Calu3 (cell line): ENCODE measurements at regions not wholly inside any gene's neighbourhood (a gene's known extent, or its start where the extent isn't known, plus 50 kb on each side); places are given as distances from the start of the nearest gene placed in this dataset.

ENCODE experiments used
- BruUV-seq: library from RNA; stranded (reverse); fragments of 400-500 nt; replicated peaks from 2 replicates; lab custom pipeline; 2021; lab: Mats Ljungman, UMichigan
- CTCF ChIA-PET: fragments of 300-600 bp; sonication (Branson Sonifier 250); formaldehyde crosslinking; loops from one replicate; lab custom pipeline; 2022; ENCODE audit warnings: antibody characterized with exemption; lab: Charles Lee
- DNase-seq: peaks from one replicate; pipeline ENCODE4 v3.0.0; 2022
- H3K27ac Mint-ChIP-seq: one replicate; pipeline ENCODE4 v1.8.0; 2022; ENCODE audit warnings: mixed read lengths; ENCODE audit not compliant: unreplicated experiment
- H3K27me3 Mint-ChIP-seq: one replicate; pipeline ENCODE4 v1.8.0; 2022; ENCODE audit warnings: mixed read lengths; ENCODE audit not compliant: unreplicated experiment
- H3K36me3 Mint-ChIP-seq: one replicate; pipeline ENCODE4 v1.8.0; 2022; ENCODE audit warnings: mild to moderate bottlenecking, moderate library complexity, mixed read lengths; ENCODE audit not compliant: insufficient read depth, unreplicated experiment
- H3K4me1 Mint-ChIP-seq: one replicate; pipeline ENCODE4 v1.8.0; 2022; ENCODE audit warnings: mild to moderate bottlenecking, low read depth, mixed read lengths; ENCODE audit not compliant: unreplicated experiment
- H3K4me3 Mint-ChIP-seq: one replicate; pipeline ENCODE4 v1.8.0; 2022; ENCODE audit warnings: mild to moderate bottlenecking, low read depth, moderate library complexity, mixed read lengths; ENCODE audit not compliant: unreplicated experiment
- H3K9me3 Mint-ChIP-seq: one replicate; pipeline ENCODE4 v1.8.0; 2022; ENCODE audit warnings: low read depth, mixed read lengths; ENCODE audit not compliant: unreplicated experiment
- intact Hi-C: fragments of 100-400 bp; cut with micrococcal nuclease; formaldehyde crosslinking; loops from one replicate; pipeline ENCODE4 v1.10.0; 2022; ENCODE audit not compliant: unreplicated experiment
- TF ChIP-seq, protein P1 (sequence below): fragments of 200-600 bp; IDR thresholded peaks from one replicate; pipeline ENCODE4 v1.8.0; 2022; ENCODE audit warnings: antibody characterized with exemption; ENCODE audit not compliant: unreplicated experiment

DNA sequence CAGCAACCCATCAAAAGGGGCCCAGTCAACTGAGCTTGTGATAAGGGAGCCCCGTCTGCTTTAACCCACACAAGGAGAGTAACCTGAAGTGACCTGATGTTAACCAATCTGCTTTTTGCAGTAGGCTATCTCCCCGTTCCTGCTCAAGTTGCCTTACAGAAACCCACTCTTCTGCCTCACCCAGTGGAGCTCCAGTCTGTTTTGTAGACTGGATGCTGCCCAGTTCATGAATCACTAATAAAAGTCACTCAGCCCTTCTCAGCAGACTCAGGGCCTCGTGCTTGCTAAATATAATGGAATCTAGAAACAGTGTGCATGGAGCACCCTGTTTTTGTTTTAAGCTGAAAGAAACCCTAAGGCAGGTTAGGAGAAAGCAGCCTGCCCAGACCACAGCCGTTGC lies 312.3 kb downstream of the FBXW7 start:
- CTCF ChIA-PET: no interaction called here
- no peaks in the 10 kb centered on the region for H3K36me3 Mint-ChIP-seq
- H3K27ac Mint-ChIP-seq: no peak overlapping the region
- TF ChIP-seq, protein P1, sequence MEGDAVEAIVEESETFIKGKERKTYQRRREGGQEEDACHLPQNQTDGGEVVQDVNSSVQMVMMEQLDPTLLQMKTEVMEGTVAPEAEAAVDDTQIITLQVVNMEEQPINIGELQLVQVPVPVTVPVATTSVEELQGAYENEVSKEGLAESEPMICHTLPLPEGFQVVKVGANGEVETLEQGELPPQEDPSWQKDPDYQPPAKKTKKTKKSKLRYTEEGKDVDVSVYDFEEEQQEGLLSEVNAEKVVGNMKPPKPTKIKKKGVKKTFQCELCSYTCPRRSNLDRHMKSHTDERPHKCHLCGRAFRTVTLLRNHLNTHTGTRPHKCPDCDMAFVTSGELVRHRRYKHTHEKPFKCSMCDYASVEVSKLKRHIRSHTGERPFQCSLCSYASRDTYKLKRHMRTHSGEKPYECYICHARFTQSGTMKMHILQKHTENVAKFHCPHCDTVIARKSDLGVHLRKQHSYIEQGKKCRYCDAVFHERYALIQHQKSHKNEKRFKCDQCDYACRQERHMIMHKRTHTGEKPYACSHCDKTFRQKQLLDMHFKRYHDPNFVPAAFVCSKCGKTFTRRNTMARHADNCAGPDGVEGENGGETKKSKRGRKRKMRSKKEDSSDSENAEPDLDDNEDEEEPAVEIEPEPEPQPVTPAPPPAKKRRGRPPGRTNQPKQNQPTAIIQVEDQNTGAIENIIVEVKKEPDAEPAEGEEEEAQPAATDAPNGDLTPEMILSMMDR: no peak
- no peak overlapping the region for H3K4me3 Mint-ChIP-seq
- no peak for DNase-seq
- H3K9me3 Mint-ChIP-seq: no peaks in the 10 kb centered on the region
- no TSS peak for BruUV-seq
- H3K27me3 Mint-ChIP-seq: no peaks in the 10 kb centered on the region
- intact Hi-C loops: no loop called here
- no peaks in the 10 kb centered on the region for H3K4me1 Mint-ChIP-seq

DNA sequence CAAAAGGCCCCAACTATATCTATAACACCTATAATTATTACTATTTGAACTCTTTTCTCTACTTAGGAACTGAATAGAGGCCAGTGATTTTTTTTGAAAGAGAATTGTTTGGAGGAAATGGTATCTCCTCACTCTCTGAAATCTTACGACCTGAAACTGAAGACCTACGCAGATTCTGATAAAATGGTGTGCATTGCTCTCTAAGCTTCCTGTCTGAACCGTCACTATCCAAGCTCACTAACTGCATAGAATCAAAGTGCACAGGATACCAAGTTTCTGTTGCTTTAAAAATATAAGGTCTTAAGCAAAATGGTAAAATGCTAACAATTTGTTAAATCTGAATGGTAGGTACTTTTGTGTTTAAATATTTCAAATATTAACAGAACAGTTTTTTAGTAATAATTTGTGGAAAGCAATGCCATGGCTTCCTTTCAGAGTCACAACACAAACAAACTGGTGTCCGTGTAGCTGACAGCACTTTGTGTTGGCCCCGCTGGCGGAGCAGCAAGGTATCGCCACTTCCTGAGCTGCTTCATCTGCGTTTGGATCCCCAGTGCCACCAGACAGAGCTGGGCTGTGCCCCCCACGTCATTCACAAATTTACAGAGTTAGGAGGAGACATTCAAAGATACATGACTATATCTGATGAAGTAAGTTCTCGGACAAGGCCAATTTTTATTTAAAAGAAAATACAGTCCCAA lies 313.9 kb downstream of the FBXW7 start:
- Mint-ChIP-seq H3K27ac (no peak overlapping the region), H3K4me3 (no peak overlapping the region), H3K9me3 (no peaks in the 10 kb centered on the region), H3K36me3 (no peaks in the 10 kb centered on the region), H3K27me3 (no peaks in the 10 kb centered on the region), H3K4me1 (no peaks in the 10 kb centered on the region)
- CTCF ChIA-PET: no interaction called here
- intact Hi-C loops: no loop called here
- TF ChIP-seq, protein P1: no peak
- DNase-seq: no peak
- no TSS peak for BruUV-seq

DNA sequence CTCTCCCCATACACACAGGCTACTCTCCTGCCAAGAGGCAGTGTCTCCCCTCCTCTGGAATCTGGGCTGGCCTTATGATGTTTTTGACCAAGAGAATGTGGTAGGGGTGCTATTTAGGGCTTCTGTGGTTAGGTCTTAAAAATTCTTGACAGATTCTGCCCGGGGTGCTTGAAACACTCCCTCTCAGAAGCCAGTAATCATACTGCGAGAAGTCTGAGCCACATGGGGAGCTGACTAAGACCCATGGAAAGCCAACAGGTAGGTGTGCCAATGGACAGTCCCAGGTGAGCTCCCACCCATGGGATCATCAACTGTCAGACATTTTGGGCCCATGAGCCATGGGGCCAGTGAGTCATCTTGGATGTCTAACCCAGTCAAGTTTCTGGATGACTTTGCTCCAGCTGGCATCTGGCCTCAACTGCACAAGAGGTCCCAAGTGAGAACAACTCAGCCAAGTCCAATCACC lies 315.7 kb downstream of the FBXW7 start:
- no peak overlapping the region for H3K4me3 Mint-ChIP-seq
- no peaks in the 10 kb centered on the region for H3K9me3 Mint-ChIP-seq

DNA sequence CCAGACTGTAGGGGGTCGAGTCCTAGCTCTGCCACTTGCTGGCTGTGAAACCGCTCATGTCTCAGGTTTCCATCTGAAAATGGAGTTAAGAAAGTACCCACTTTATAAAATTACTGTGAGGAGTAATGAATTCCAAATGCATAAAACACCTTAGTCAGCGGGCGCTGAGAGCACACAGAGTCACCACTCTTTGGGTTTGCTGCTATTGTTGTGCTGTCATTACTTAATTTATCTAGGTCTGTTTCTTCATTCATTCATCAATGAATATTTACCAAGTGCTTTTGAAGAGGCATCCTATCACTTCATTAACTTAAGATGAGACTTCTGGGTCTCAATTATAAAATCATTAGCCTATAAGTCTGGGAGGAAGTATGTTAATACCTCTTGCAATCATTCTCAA lies 317.3 kb downstream of the FBXW7 start:
- DNase-seq: no peak
- TF ChIP-seq, protein P1: no peak
- peaks cover 16% of the 10 kb centered on the region for H3K27me3 Mint-ChIP-seq

More for the DNA sequence above, 315.7 kb downstream of the FBXW7 start:
- no peaks in the 10 kb centered on the region for H3K4me1 Mint-ChIP-seq
- no peak for DNase-seq
- no peak overlapping the region for H3K27ac Mint-ChIP-seq
- TF ChIP-seq, protein P1: no peak
- H3K36me3 Mint-ChIP-seq: no peaks in the 10 kb centered on the region
- no TSS peak for BruUV-seq
- intact Hi-C loops: no loop called here
- H3K27me3 Mint-ChIP-seq: no peaks in the 10 kb centered on the region
- CTCF ChIA-PET: no interaction called here

More for the DNA sequence above, 317.3 kb downstream of the FBXW7 start:
- Mint-ChIP-seq H3K36me3 (no peaks in the 10 kb centered on the region), H3K4me1 (no peaks in the 10 kb centered on the region), H3K27ac (no peak overlapping the region), H3K4me3 (no peak overlapping the region), H3K9me3 (no peaks in the 10 kb centered on the region)
- BruUV-seq: no TSS peak
- CTCF ChIA-PET: no interaction called here
- intact Hi-C loops: no loop called here
